ENCODE measurements at regions not wholly inside any gene's neighbourhood (a gene's known extent, or its start where the extent isn't known, plus 50 kb on each side); places are given as distances from the start of the nearest gene placed in this dataset.

DNA sequence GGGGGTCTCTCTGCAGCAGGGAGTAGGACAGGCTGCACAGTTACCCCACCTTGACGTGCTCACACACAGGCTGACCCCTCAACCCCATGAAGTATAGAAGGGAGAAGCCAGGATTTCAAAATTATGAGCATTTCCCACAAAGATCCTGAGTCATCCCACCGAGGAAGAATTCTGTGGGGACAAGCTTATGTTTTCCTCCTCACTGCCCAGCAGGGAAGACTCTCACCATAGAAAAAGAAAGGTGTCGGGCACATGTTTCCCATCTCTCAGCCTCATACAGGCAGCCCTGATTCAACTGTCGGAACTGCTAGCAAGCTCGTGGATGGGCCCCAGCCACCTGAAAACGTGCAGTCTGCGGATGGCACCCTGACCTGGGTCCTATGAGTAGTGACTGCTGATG lies 499.7 kb upstream of the MKI67 start:
- Histone ChIP-seq H3K27me3 (ENCODE audit: control insufficient read depth, insufficient read depth, low read length) (no peaks in the 10 kb centered on the region), H3K4me3 (ENCODE audit: low read depth, low read length) (no peak overlapping the region), H3K36me3 (ENCODE audit: control insufficient read depth, insufficient read depth, low read length) (no peaks in the 10 kb centered on the region)
- no peak for DNase-seq (ENCODE audit: low read depth)
- TF ChIP-seq, protein P1, sequence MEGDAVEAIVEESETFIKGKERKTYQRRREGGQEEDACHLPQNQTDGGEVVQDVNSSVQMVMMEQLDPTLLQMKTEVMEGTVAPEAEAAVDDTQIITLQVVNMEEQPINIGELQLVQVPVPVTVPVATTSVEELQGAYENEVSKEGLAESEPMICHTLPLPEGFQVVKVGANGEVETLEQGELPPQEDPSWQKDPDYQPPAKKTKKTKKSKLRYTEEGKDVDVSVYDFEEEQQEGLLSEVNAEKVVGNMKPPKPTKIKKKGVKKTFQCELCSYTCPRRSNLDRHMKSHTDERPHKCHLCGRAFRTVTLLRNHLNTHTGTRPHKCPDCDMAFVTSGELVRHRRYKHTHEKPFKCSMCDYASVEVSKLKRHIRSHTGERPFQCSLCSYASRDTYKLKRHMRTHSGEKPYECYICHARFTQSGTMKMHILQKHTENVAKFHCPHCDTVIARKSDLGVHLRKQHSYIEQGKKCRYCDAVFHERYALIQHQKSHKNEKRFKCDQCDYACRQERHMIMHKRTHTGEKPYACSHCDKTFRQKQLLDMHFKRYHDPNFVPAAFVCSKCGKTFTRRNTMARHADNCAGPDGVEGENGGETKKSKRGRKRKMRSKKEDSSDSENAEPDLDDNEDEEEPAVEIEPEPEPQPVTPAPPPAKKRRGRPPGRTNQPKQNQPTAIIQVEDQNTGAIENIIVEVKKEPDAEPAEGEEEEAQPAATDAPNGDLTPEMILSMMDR (IDR thresholded peaks at IDR 0.05; ENCODE audit: insufficient read depth, low read length, poor library complexity, severe bottlenecking) = no peak

DNA sequence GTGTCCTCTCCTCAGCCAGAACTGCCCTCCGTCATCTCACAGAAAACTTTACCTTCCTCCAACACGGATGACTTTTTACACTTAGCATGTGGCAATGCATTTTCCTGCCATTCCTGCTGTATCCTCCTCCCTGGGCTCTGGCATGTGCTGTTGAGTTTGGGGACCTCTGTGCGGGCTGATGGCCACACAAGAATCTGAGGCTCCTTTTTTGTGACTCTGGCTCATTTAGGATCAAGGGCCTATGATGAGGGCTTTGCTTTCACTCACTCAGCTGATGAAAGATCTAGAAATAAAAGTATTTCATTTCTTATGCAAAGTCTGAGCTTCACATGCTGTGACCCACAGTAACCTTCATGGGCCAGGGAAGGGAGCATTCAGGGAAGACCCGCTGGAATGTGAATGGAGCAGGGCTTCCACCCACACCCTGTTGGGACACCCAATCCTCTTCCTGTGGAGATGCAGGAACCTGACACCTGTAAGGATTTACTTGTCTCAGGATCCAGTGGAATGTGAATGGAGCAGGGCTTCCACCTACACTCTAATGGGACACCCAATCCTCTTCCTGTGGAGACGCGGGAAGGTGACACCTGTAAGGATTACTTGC lies 500.3 kb upstream of the MKI67 start:
- no peaks in the 10 kb centered on the region for H3K36me3 ChIP-seq (ENCODE audit: control insufficient read depth, insufficient read depth, low read length)
- TF ChIP-seq, protein P1 (IDR thresholded peaks at IDR 0.05; ENCODE audit: insufficient read depth, low read length, poor library complexity, severe bottlenecking) = no peak
- H3K4me3 ChIP-seq (ENCODE audit: low read depth, low read length) = no peak overlapping the region
- DNase-seq (ENCODE audit: low read depth) = no peak
- no peaks in the 10 kb centered on the region for H3K27me3 ChIP-seq (ENCODE audit: control insufficient read depth, insufficient read depth, low read length)

DNA sequence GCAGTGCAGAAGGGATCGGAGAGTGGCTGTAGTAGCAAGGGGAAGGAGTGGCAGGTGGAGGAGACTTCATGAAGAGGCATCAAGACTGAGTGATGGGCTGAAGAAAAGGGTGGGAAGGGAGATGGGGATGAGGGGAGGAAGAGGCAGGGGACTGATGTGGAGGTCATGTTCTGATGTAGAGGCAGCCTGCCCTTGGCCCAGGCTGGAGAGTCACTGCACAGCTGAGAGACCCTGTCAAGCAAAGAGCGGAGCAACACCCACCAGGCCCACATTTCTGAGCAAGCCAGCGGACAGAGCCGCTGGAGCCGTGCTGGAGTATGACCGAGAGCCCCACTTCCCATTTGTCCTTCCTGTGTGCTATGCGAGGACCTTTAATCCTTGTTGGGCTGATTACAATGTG lies 501.6 kb upstream of the MKI67 start:
- no peak for DNase-seq (ENCODE audit: low read depth)
- Histone ChIP-seq H3K36me3 (ENCODE audit: control insufficient read depth, insufficient read depth, low read length) (no peaks in the 10 kb centered on the region), H3K27me3 (ENCODE audit: control insufficient read depth, insufficient read depth, low read length) (no peaks in the 10 kb centered on the region), H3K4me3 (ENCODE audit: low read depth, low read length) (no peak overlapping the region)
- TF ChIP-seq, protein P1 (IDR thresholded peaks at IDR 0.05; ENCODE audit: insufficient read depth, low read length, poor library complexity, severe bottlenecking) = no peak

DNA sequence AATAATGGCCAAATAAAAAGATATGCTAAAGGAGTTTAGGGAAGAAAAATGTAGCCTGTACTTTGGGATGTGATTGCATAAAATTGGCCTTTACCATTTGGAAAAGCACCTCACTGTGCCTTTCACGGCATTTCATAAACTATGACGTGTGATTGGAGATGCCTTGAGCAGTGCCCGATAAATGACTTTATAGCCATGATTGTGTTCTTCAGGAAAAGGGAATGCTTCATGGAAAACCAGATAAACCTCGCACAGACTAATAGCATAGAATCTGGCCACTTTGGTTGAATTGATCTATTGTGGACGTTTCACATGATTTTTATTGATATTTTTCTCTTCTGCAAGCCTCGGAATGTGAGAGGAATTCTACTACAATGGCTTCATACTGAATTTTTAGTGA lies 502.0 kb upstream of the MKI67 start:
- TF ChIP-seq, protein P1 (IDR thresholded peaks at IDR 0.05; ENCODE audit: insufficient read depth, low read length, poor library complexity, severe bottlenecking) = no peak
- Histone ChIP-seq H3K4me3 (ENCODE audit: low read depth, low read length) (no peak overlapping the region), H3K36me3 (ENCODE audit: control insufficient read depth, insufficient read depth, low read length) (no peaks in the 10 kb centered on the region), H3K27me3 (ENCODE audit: control insufficient read depth, insufficient read depth, low read length) (no peaks in the 10 kb centered on the region)
- DNase-seq (ENCODE audit: low read depth) = no peak

GRCh38 chr10:128629111-128630096 lies 503.2 kb upstream of the MKI67 start:
- peak; percentile 39 for DNase-seq (ENCODE audit: low read depth)

More at GRCh38 chr10:128629111-128630096, 503.2 kb upstream of the MKI67 start:
- H3K4me3 ChIP-seq (ENCODE audit: low read depth, low read length) = no peak overlapping the region
- no peaks in the 10 kb centered on the region for H3K36me3 ChIP-seq (ENCODE audit: control insufficient read depth, insufficient read depth, low read length)
- TF ChIP-seq, protein P1 (IDR thresholded peaks at IDR 0.05; ENCODE audit: insufficient read depth, low read length, poor library complexity, severe bottlenecking) = no peak
- no peaks in the 10 kb centered on the region for H3K27me3 ChIP-seq (ENCODE audit: control insufficient read depth, insufficient read depth, low read length)

Data from kidney epithelial cell (primary cell).